ENCODE measurements at regions not wholly inside any gene's neighbourhood (a gene's known extent, or its start where the extent isn't known, plus 50 kb on each side); places are given as distances from the start of the nearest gene placed in this dataset.

DNA sequence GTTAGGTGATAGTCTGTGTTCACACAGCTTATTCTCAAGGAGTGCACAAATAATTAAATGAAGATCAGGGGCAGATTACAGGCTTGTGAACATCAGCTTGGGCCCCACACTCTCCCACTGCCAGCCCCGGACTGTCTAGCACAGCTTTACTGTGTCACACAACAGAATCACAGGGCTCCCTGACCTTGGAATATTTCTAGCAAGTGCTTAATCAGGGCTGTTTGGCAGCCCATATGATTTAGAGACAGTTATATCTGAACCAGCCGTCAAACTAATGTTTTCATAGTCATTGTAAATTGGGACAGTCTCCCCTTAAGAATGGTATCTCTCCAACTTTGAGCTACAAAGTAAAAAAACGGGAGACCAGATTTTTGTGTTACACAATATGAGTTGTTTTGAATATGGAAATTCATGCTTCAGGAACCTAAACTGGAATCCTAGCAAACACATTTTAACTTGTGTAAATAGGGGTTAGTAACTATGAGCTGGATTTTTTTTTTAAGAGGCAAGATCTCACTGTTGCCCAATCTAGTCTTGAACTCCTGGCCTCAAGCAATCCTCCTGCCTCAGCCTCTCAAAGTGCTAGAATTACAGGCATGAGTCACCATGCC, 517.6 kb downstream of the BNC2 start:
- TF ChIP-seq, protein P1, sequence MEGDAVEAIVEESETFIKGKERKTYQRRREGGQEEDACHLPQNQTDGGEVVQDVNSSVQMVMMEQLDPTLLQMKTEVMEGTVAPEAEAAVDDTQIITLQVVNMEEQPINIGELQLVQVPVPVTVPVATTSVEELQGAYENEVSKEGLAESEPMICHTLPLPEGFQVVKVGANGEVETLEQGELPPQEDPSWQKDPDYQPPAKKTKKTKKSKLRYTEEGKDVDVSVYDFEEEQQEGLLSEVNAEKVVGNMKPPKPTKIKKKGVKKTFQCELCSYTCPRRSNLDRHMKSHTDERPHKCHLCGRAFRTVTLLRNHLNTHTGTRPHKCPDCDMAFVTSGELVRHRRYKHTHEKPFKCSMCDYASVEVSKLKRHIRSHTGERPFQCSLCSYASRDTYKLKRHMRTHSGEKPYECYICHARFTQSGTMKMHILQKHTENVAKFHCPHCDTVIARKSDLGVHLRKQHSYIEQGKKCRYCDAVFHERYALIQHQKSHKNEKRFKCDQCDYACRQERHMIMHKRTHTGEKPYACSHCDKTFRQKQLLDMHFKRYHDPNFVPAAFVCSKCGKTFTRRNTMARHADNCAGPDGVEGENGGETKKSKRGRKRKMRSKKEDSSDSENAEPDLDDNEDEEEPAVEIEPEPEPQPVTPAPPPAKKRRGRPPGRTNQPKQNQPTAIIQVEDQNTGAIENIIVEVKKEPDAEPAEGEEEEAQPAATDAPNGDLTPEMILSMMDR (conservative IDR thresholded peaks at IDR 0.05): no peak
- no peak for TF ChIP-seq EZH2 (IDR thresholded peaks at IDR 0.05; ENCODE audit: low read depth)
